ENCODE measurements at regions not wholly inside any gene's neighbourhood (a gene's known extent, or its start where the extent isn't known, plus 50 kb on each side); places are given as distances from the start of the nearest gene placed in this dataset.

- no peak for TF ChIP-seq ZNF672 (CRISPR knock-in tag; IDR thresholded peaks at IDR 0.05)
- TF ChIP-seq SRSF1 (optimal IDR thresholded peaks at IDR 0.05; ENCODE audit: low read depth, low read length) = no peak
These were observed 206.3 kb upstream of the NOL4 start (continued) for GRCh38 chr18:34431042-34431441.

GRCh38 chr18:34444622-34445021 is 219.9 kb upstream of the NOL4 start:
- WGBS (ENCODE audit: low lambda C conversion rate) = 8% methylated on average over 2 of the region's 2 CpGs
- no peaks in the 10 kb centered on the region for H4K20me1 ChIP-seq (ENCODE audit: insufficient read depth, low read length)
- TF ChIP-seq MTF2 (CRISPR knock-in tag; IDR thresholded peaks at IDR 0.05; ENCODE audit: borderline replicate concordance) (no peak), RBFOX2 (IDR thresholded peaks at IDR 0.05; ENCODE audit: low read depth, low read length) (no peak), ATF2 (CRISPR knock-in tag; IDR thresholded peaks at IDR 0.05) (no peak), MTA1 (CRISPR knock-in tag; IDR thresholded peaks at IDR 0.05; ENCODE audit: borderline replicate concordance) (no peak), KLF16 (CRISPR knock-in tag; IDR thresholded peaks at IDR 0.05) (no peak), ERF (CRISPR knock-in tag; IDR thresholded peaks at IDR 0.05) (no peak), ZNF160 (CRISPR knock-in tag; IDR thresholded peaks at IDR 0.05) (no peak), MLXIP (CRISPR knock-in tag; IDR thresholded peaks at IDR 0.05; ENCODE audit: borderline replicate concordance) (no peak), RFX3 (CRISPR knock-in tag; IDR thresholded peaks at IDR 0.05) (no peak), FOXP1 (IDR thresholded peaks at IDR 0.05) (no peak), FOXP1 (CRISPR knock-in tag; IDR thresholded peaks at IDR 0.05) (no peak), TGIF2 (CRISPR knock-in tag; IDR thresholded peaks at IDR 0.05) (no peak), KMT2B (CRISPR knock-in tag; IDR thresholded peaks at IDR 0.05) (no peak)

More at GRCh38 chr18:34444622-34445021, 219.9 kb upstream of the NOL4 start:
- in situ Hi-C loops (cut with HindIII; ENCODE audit: extremely low pct_ligation_motif_present, low pct_unique_long_range_greater_than_20kb) = no loop called here
- BruUV-seq (replicated peaks) = no TSS peak
- Histone ChIP-seq H3K27me3 (ENCODE audit: control insufficient read depth in 1 of 2, insufficient read depth in 2 of 2, low read length in 2 of 2) (no peaks in the 10 kb centered on the region), H3K4me3 (replicated peaks in 1 of 3; ENCODE audit: insufficient read depth in 1 of 3, low read depth in 2 of 3, low read length in 3 of 3) (no peak overlapping the region), H3K4me1 (ENCODE audit: insufficient read depth, low read length) (no peaks in the 10 kb centered on the region), H3K27ac (ENCODE audit: extremely low read length, insufficient read depth, low read length) (no peak overlapping the region), H3K4me2 (ENCODE audit: low read depth, low read length) (no peak overlapping the region), H3K9me3 (ENCODE audit: low read length) (no peaks in the 10 kb centered on the region), H3K36me3 (replicated peaks in 1 of 2; ENCODE audit: control insufficient read depth in 1 of 2, insufficient read depth in 2 of 2, low read length in 2 of 2) (no peaks in the 10 kb centered on the region), H3K79me2 (ENCODE audit: insufficient read depth, low read length) (no peaks in the 10 kb centered on the region), H2AFZ (ENCODE audit: low read length) (no peak overlapping the region), H3K9ac (ENCODE audit: insufficient read depth, low read depth, low read length) (no peak overlapping the region)
- CTCF ChIA-PET (ENCODE audit: low intra/inter-chr PET ratio, low total read pairs) = no interaction called here
- DNase-seq (ENCODE audit: low spot score) (no peak), ATAC-seq (no peak), FAIRE-seq (no peak)
- POLR2A ChIA-PET = no interaction called here
- intact Hi-C loops (cut with micrococcal nuclease; ENCODE audit: unreplicated experiment) = loop anchor here (10.0 kb wide), 1 partner anchor 50 kb away; no protein-coding TSS in a partner anchor
